SJSA1 (cell line): ENCODE measurements at regions not wholly inside any gene's neighbourhood (a gene's known extent, or its start where the extent isn't known, plus 50 kb on each side); places are given as distances from the start of the nearest gene placed in this dataset.

Experiments
- DNase-seq, 2 experiments: peaks; one replicate each; pipeline ENCODE4 v3.0.0-alpha.2; 2015 to 2020; ENCODE audit warnings: low spot score in 2 of 2, low read depth in 1 of 2
- H3K27ac ChIP-seq: fragments of 250-450 bp; sonication (Bioruptor Pico); 2 replicates; pipeline ENCODE4 v1.5.1; 2020; ENCODE audit warnings: mild to moderate bottlenecking, moderate library complexity
- H3K27me3 ChIP-seq: fragments of 250-450 bp; sonication (Bioruptor Pico); replicated peaks from 2 replicates; pipeline ENCODE4 v1.5.1; 2020; ENCODE audit warnings: mild to moderate bottlenecking, moderate library complexity
- H3K36me3 ChIP-seq: fragments of 250-450 bp; sonication (Bioruptor Pico); 2 replicates; pipeline ENCODE4 v1.5.1; 2020; ENCODE audit warnings: mild to moderate bottlenecking
- H3K4me1 ChIP-seq: fragments of 250-450 bp; sonication (Bioruptor Pico); replicated peaks from 2 replicates; pipeline ENCODE4 v1.6.1; 2021; ENCODE audit warnings: mild to moderate bottlenecking
- H3K4me3 ChIP-seq: fragments of 250-450 bp; sonication (Bioruptor Pico); 2 replicates; pipeline ENCODE4 v1.5.1; 2020; ENCODE audit warnings: mild to moderate bottlenecking
- H3K9me3 ChIP-seq: fragments of 250-450 bp; sonication (Bioruptor Pico); replicated peaks from 2 replicates; pipeline ENCODE4 v1.5.1; 2020; ENCODE audit warnings: mild to moderate bottlenecking

- DNase-seq = no peak
- H3K36me3 ChIP-seq = no peaks in the 10 kb centered on the region
- H3K4me1 ChIP-seq = no peaks in the 10 kb centered on the region
- H3K9me3 ChIP-seq = no peaks in the 10 kb centered on the region; the same call in 1 of the 2 replicates
- H3K27me3 ChIP-seq = no peaks in the 10 kb centered on the region
- H3K4me3 ChIP-seq = no peak overlapping the region
- no peak overlapping the region for H3K27ac ChIP-seq
Observed at GRCh38 chr2:898319-898718, 52.3 kb upstream of the SNTG2 start.

GRCh38 chr2:897091-897490, 53.6 kb upstream of the SNTG2 start:
- Histone ChIP-seq H3K27ac (no peak overlapping the region), H3K27me3 (no peaks in the 10 kb centered on the region), H3K9me3 (no peaks in the 10 kb centered on the region), H3K4me3 (no peak overlapping the region), H3K4me1 (no peaks in the 10 kb centered on the region), H3K36me3 (no peaks in the 10 kb centered on the region)
- DNase-seq = no peak

GRCh38 chr2:893311-893710, 57.3 kb upstream of the SNTG2 start:
- no peak overlapping the region for H3K27ac ChIP-seq
- DNase-seq = no peak
- no peaks in the 10 kb centered on the region for H3K27me3 ChIP-seq
- H3K9me3 ChIP-seq = no peaks in the 10 kb centered on the region
- peaks cover 36% of the 10 kb centered on the region for H3K4me1 ChIP-seq
- H3K4me3 ChIP-seq = no peak overlapping the region
- H3K36me3 ChIP-seq = no peaks in the 10 kb centered on the region

- DNase-seq = no peak
- no peak overlapping the region for H3K4me3 ChIP-seq
- H3K4me1 ChIP-seq = peaks cover 40% of the 10 kb centered on the region
- no peaks in the 10 kb centered on the region for H3K27me3 ChIP-seq
- H3K27ac ChIP-seq = no peak overlapping the region
- H3K36me3 ChIP-seq = no peaks in the 10 kb centered on the region
- H3K9me3 ChIP-seq = no peaks in the 10 kb centered on the region
Observed at GRCh38 chr2:892892-893291, 57.8 kb upstream of the SNTG2 start.

GRCh38 chr2:892401-892800, 58.2 kb upstream of the SNTG2 start:
- no peak for DNase-seq
- H3K4me1 ChIP-seq = peaks cover 45% of the 10 kb centered on the region
- no peaks in the 10 kb centered on the region for H3K36me3 ChIP-seq
- H3K27me3 ChIP-seq = no peaks in the 10 kb centered on the region
- no peak overlapping the region for H3K27ac ChIP-seq
- no peak overlapping the region for H3K4me3 ChIP-seq
- H3K9me3 ChIP-seq = no peaks in the 10 kb centered on the region

GRCh38 chr2:891734-892133, 58.9 kb upstream of the SNTG2 start:
- Histone ChIP-seq H3K4me1 (peaks cover 51% of the 10 kb centered on the region), H3K9me3 (no peaks in the 10 kb centered on the region), H3K27ac (0 out of 2 replicates have a peak overlapping the region, but pooled peaks have one; percentile 64)

GRCh38 chr2:890791-891190, 59.9 kb upstream of the SNTG2 start:
- H3K27ac ChIP-seq = peak overlapping the region; percentile 64
- DNase-seq = peak; percentile 61 to 73

More at GRCh38 chr2:891734-892133, 58.9 kb upstream of the SNTG2 start:
- no peaks in the 10 kb centered on the region for H3K36me3 ChIP-seq
- DNase-seq = no peak
- H3K4me3 ChIP-seq = no peak overlapping the region
- H3K27me3 ChIP-seq = no peaks in the 10 kb centered on the region

GRCh38 chr2:890214-890613, 60.4 kb upstream of the SNTG2 start:
- Histone ChIP-seq H3K36me3 (no peaks in the 10 kb centered on the region), H3K27ac (peak overlapping the region; percentile 64), H3K27me3 (no peaks in the 10 kb centered on the region), H3K4me1 (peaks cover 54% of the 10 kb centered on the region), H3K9me3 (no peaks in the 10 kb centered on the region), H3K4me3 (no peak overlapping the region)
- DNase-seq = no peak

More at GRCh38 chr2:890791-891190, 59.9 kb upstream of the SNTG2 start:
- H3K4me3 ChIP-seq = no peak overlapping the region
- no peaks in the 10 kb centered on the region for H3K9me3 ChIP-seq
- H3K36me3 ChIP-seq = no peaks in the 10 kb centered on the region
- H3K4me1 ChIP-seq = peaks cover 54% of the 10 kb centered on the region
- no peaks in the 10 kb centered on the region for H3K27me3 ChIP-seq

GRCh38 chr2:888906-889566, 61.6 kb upstream of the SNTG2 start:
- no peak for DNase-seq
- no peaks in the 10 kb centered on the region for H3K9me3 ChIP-seq
- no peaks in the 10 kb centered on the region for H3K36me3 ChIP-seq
- no peak overlapping the region for H3K4me3 ChIP-seq
- H3K4me1 ChIP-seq = peaks cover 54% of the 10 kb centered on the region
- no peaks in the 10 kb centered on the region for H3K27me3 ChIP-seq
- peak overlapping the region; percentile 7; the same call in 1 of the 2 replicates for H3K27ac ChIP-seq

GRCh38 chr2:888211-888801, 62.3 kb upstream of the SNTG2 start:
- H3K9me3 ChIP-seq = no peaks in the 10 kb centered on the region
- peak; percentile 66 to 82 for DNase-seq

GRCh38 chr2:887639-888038, 63.0 kb upstream of the SNTG2 start:
- H3K4me1 ChIP-seq = peaks cover 54% of the 10 kb centered on the region
- DNase-seq = peak; percentile 88 to 91
- no peak overlapping the region for H3K4me3 ChIP-seq
- H3K36me3 ChIP-seq = no peaks in the 10 kb centered on the region
- H3K9me3 ChIP-seq = no peaks in the 10 kb centered on the region
- peak overlapping the region; percentile 7; the same call in 1 of the 2 replicates for H3K27ac ChIP-seq
- H3K27me3 ChIP-seq = no peaks in the 10 kb centered on the region

More at GRCh38 chr2:888211-888801, 62.3 kb upstream of the SNTG2 start:
- H3K27me3 ChIP-seq = no peaks in the 10 kb centered on the region
- H3K4me3 ChIP-seq = no peak overlapping the region
- H3K36me3 ChIP-seq = no peaks in the 10 kb centered on the region
- H3K27ac ChIP-seq = peak overlapping the region; percentile 7; the same call in 1 of the 2 replicates
- H3K4me1 ChIP-seq = peaks cover 54% of the 10 kb centered on the region

- H3K4me1 ChIP-seq = peaks cover 55% of the 10 kb centered on the region
- no peak overlapping the region for H3K4me3 ChIP-seq
- H3K36me3 ChIP-seq = no peaks in the 10 kb centered on the region
- H3K27me3 ChIP-seq = no peaks in the 10 kb centered on the region
- DNase-seq = no peak
- H3K27ac ChIP-seq = no peak overlapping the region
- no peaks in the 10 kb centered on the region for H3K9me3 ChIP-seq
Observed at GRCh38 chr2:886072-887022, 64.3 kb upstream of the SNTG2 start.

GRCh38 chr2:885230-886071, 65.2 kb upstream of the SNTG2 start:
- no peak for DNase-seq
- no peaks in the 10 kb centered on the region for H3K9me3 ChIP-seq
- no peak overlapping the region for H3K4me3 ChIP-seq
- H3K27me3 ChIP-seq = no peaks in the 10 kb centered on the region
- no peak overlapping the region for H3K27ac ChIP-seq
- peaks cover 55% of the 10 kb centered on the region for H3K4me1 ChIP-seq
- H3K36me3 ChIP-seq = no peaks in the 10 kb centered on the region
